Liver (tissue), 8 donors: ENCODE measurements at regions not wholly inside any gene's neighbourhood (a gene's known extent, or its start where the extent isn't known, plus 50 kb on each side); places are given as distances from the start of the nearest gene placed in this dataset.

Experiments
- DNase-seq: peaks from one replicate; pipeline ENCODE4 v3.0.0-alpha.2; 2017; ENCODE audit warnings: low spot score
- H3K27ac ChIP-seq, 2 donors: one replicate each; pipeline ENCODE4 v1.7.0; 2013; ENCODE audit warnings: inconsistent platforms in 2 of 2, low read length in 2 of 2, control low read depth in 1 of 2, low read depth in 1 of 2, mild to moderate bottlenecking in 1 of 2
- H3K27me3 ChIP-seq, 4 donors: one replicate each; pipeline versions ENCODE4 v1.6.1 to v1.7.0; 2013; ENCODE audit warnings: low read length in 3 of 4, inconsistent platforms in 1 of 4, mild to moderate bottlenecking in 1 of 4, moderate library complexity in 1 of 4; ENCODE audit not compliant: control insufficient read depth in 4 of 4, insufficient read depth in 4 of 4
- H3K36me3 ChIP-seq, 4 donors: one replicate each; pipeline versions ENCODE4 v1.6.1 to v1.7.0; 2013; ENCODE audit warnings: low read length in 3 of 4, mild to moderate bottlenecking in 3 of 4, low read depth in 1 of 4, moderate library complexity in 1 of 4; ENCODE audit not compliant: control insufficient read depth in 4 of 4, insufficient read depth in 3 of 4
- H3K4me1 ChIP-seq, 4 donors: one replicate each; pipeline versions ENCODE4 v1.6.1 to v1.7.0; 2013; ENCODE audit warnings: low read length in 3 of 4, mild to moderate bottlenecking in 3 of 4, moderate library complexity in 1 of 4; ENCODE audit not compliant: control insufficient read depth in 4 of 4, insufficient read depth in 4 of 4
- H3K4me3 ChIP-seq, 3 donors: one replicate each; pipeline versions ENCODE4 v1.6.1 to v1.7.0; 2013; ENCODE audit warnings: low read length in 3 of 3, control low read depth in 1 of 3, low read depth in 1 of 3, mild to moderate bottlenecking in 1 of 3
- H3K9ac ChIP-seq, 2 donors: one replicate each; pipeline ENCODE4 v1.7.0; 2013; ENCODE audit warnings: low read length in 2 of 2, mild to moderate bottlenecking in 2 of 2, moderate library complexity in 2 of 2, control low read depth in 1 of 2, low read depth in 1 of 2
- H3K9me3 ChIP-seq, 4 donors: one replicate each; pipeline versions ENCODE4 v1.6.1 to v1.7.0; 2013; ENCODE audit warnings: low read length in 3 of 4; ENCODE audit not compliant: control insufficient read depth in 4 of 4
- EGR1 ChIP-seq, 2 donors: IDR thresholded peaks; 2 replicates each; pipeline ENCODE4 v1.6.1; 2016 to 2018; ENCODE audit warnings: antibody characterized with exemption in 2 of 2, low read depth in 2 of 2
- FOXA1 ChIP-seq: IDR thresholded peaks from 2 replicates; pipeline ENCODE4 v1.6.1; 2016; ENCODE audit warnings: antibody characterized with exemption
- FOXA2 ChIP-seq: IDR thresholded peaks from 2 replicates; pipeline ENCODE4 v1.6.1; 2016; ENCODE audit warnings: antibody characterized with exemption
- GABPA ChIP-seq, 2 donors: IDR thresholded peaks in 1 of 2; conservative IDR thresholded peaks in 1 of 2; 2 replicates each; pipeline ENCODE4 v1.6.1; 2016; ENCODE audit warnings: antibody characterized with exemption in 2 of 2, mild to moderate bottlenecking in 1 of 2, moderate library complexity in 1 of 2
- HNF4A ChIP-seq, 2 donors: conservative IDR thresholded peaks; 2 replicates each; pipeline ENCODE4 v1.6.1; 2016; ENCODE audit warnings: antibody characterized with exemption in 2 of 2, mild to moderate bottlenecking in 2 of 2
- HNF4G ChIP-seq: IDR thresholded peaks from 2 replicates; pipeline ENCODE4 v1.6.1; 2016; ENCODE audit warnings: antibody characterized with exemption
- JUND ChIP-seq, 2 donors: IDR thresholded peaks; 2 replicates each; pipeline ENCODE4 v1.6.1; 2016; ENCODE audit warnings: antibody characterized with exemption in 2 of 2
- NR2F2 ChIP-seq: IDR thresholded peaks from 2 replicates; pipeline ENCODE4 v1.6.1; 2016; ENCODE audit warnings: antibody characterized with exemption
- RAD21 ChIP-seq, 2 donors: IDR thresholded peaks; 2 replicates each; pipeline ENCODE4 v1.6.1; 2016; ENCODE audit warnings: antibody characterized with exemption in 2 of 2, mild to moderate bottlenecking in 2 of 2
- REST ChIP-seq: IDR thresholded peaks from 2 replicates; pipeline ENCODE4 v1.6.1; 2016; ENCODE audit warnings: antibody characterized with exemption, mild to moderate bottlenecking
- RXRA ChIP-seq, 2 donors: IDR thresholded peaks; 2 replicates each; pipeline ENCODE4 v1.6.1; 2017 to 2018; ENCODE audit warnings: antibody characterized with exemption in 2 of 2, mild to moderate bottlenecking in 1 of 2
- SP1 ChIP-seq: IDR thresholded peaks from 2 replicates; pipeline ENCODE4 v1.6.1; 2018; ENCODE audit warnings: antibody characterized with exemption, mild to moderate bottlenecking
- TAF1 ChIP-seq: conservative IDR thresholded peaks from 2 replicates; pipeline ENCODE4 v1.6.1; 2016; ENCODE audit warnings: antibody characterized with exemption, mild to moderate bottlenecking
- YY1 ChIP-seq: IDR thresholded peaks from 2 replicates; pipeline ENCODE4 v1.6.1; 2016; ENCODE audit warnings: antibody characterized with exemption, mild to moderate bottlenecking
- ZBTB33 ChIP-seq: IDR thresholded peaks from 2 replicates; pipeline ENCODE4 v1.6.1; 2016; ENCODE audit warnings: antibody characterized with exemption
- WGBS: extraction: QIAGEN DNeasy Blood & Tissue Kit; methylation state at CpG from one replicate; pipeline ENCODE4 v1.1.7; 2013; 5-methylcytosine and 5-hydroxymethylcytosine counted together
- TF ChIP-seq, protein P1 (sequence below): IDR thresholded peaks from 2 replicates; pipeline ENCODE4 v1.6.1; 2016; ENCODE audit warnings: antibody characterized with exemption
- TF ChIP-seq, protein P2 (sequence below): fragments of 150-350 bp; IDR thresholded peaks from 2 replicates; pipeline ENCODE4 v1.5.1; 2017; ENCODE audit warnings: improper control_type of control experiment, low read depth, low read length; ENCODE audit not compliant: missing input control
- TF ChIP-seq, protein P3 (sequence below): IDR thresholded peaks from 2 replicates; pipeline ENCODE4 v1.6.1; 2016; ENCODE audit warnings: antibody characterized with exemption
- donor health status: healthy.
- donor health status: healthy.
- donor health status: healthy.
- donor health status: healthy.
- donor health status: healthy.

- Histone ChIP-seq H3K4me3 (no peak overlapping the region), H3K36me3 (no peaks in the 10 kb centered on the region), H3K4me1 (peaks cover 7 to 40% (median 22%) of the 10 kb centered on the region in 4 donors), H3K9me3 (no peaks in the 10 kb centered on the region), H3K27ac (no peak overlapping the region), H3K9ac (no peak overlapping the region), H3K27me3 (no peaks in the 10 kb centered on the region)
- DNase-seq, result no peak
- no peak for TF ChIP-seq REST
- TF ChIP-seq NR2F2, result no peak
- TF ChIP-seq HNF4G, result no peak
- TF ChIP-seq TAF1, result no peak
- no peak for TF ChIP-seq GABPA (IDR thresholded peaks at IDR 0.05 in 1 of 2, conservative IDR thresholded peaks at IDR 0.05 in 1 of 2)
- TF ChIP-seq ZBTB33, result no peak
- TF ChIP-seq FOXA2, result no peak
- no peak for TF ChIP-seq YY1
- TF ChIP-seq EGR1 (IDR thresholded peaks at IDR 0.05; ENCODE audit: low read depth in 2 of 2), result no peak
- TF ChIP-seq RAD21 (IDR thresholded peaks at IDR 0.05), result no peak
- TF ChIP-seq RXRA (IDR thresholded peaks at IDR 0.05), result no peak
- TF ChIP-seq, protein P1, sequence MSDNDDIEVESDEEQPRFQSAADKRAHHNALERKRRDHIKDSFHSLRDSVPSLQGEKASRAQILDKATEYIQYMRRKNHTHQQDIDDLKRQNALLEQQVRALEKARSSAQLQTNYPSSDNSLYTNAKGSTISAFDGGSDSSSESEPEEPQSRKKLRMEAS, result no peak
- TF ChIP-seq SP1, result no peak
- no peak for TF ChIP-seq HNF4A (conservative IDR thresholded peaks at IDR 0.05)
- TF ChIP-seq, protein P2, sequence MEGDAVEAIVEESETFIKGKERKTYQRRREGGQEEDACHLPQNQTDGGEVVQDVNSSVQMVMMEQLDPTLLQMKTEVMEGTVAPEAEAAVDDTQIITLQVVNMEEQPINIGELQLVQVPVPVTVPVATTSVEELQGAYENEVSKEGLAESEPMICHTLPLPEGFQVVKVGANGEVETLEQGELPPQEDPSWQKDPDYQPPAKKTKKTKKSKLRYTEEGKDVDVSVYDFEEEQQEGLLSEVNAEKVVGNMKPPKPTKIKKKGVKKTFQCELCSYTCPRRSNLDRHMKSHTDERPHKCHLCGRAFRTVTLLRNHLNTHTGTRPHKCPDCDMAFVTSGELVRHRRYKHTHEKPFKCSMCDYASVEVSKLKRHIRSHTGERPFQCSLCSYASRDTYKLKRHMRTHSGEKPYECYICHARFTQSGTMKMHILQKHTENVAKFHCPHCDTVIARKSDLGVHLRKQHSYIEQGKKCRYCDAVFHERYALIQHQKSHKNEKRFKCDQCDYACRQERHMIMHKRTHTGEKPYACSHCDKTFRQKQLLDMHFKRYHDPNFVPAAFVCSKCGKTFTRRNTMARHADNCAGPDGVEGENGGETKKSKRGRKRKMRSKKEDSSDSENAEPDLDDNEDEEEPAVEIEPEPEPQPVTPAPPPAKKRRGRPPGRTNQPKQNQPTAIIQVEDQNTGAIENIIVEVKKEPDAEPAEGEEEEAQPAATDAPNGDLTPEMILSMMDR, result no peak
- TF ChIP-seq, protein P3, sequence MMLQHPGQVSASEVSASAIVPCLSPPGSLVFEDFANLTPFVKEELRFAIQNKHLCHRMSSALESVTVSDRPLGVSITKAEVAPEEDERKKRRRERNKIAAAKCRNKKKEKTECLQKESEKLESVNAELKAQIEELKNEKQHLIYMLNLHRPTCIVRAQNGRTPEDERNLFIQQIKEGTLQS, result no peak
- 94% methylated on average over 1 of the region's 1 CpG for WGBS
These were observed 77.3 kb downstream of the EDN1 start for GRCh38 chr6:12367412-12367811.

DNA sequence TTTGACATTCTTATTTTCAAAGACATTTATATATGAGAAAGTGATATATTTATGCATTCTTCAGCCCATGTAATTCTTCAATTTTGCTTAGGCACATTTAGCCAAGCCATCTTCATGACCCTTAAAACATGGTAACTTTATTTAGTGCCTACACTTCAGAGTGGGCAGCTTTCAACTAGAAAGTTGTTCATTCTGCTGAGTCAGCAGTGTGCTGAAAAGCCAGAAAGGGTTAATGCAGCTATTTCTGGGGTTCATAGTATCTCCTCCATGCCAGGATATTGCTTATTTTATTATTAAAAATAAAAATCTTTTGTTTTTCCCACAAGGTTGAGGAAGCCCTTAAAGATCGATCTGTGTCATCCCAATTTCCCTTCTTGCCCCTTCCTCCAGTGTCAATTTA is 79.2 kb downstream of the EDN1 start:
- Histone ChIP-seq H3K4me1 (peaks cover 8 to 28% (median 19%) of the 10 kb centered on the region in 4 donors), H3K36me3 (no peaks in the 10 kb centered on the region), H3K4me3 (no peak overlapping the region), H3K9me3 (no peaks in the 10 kb centered on the region), H3K27ac (no peak overlapping the region), H3K27me3 (no peaks in the 10 kb centered on the region), H3K9ac (no peak overlapping the region)
- WGBS, result 81% methylated on average over 1 of the region's 1 CpG
- no peak for DNase-seq
- TF ChIP-seq, protein P1, result no peak
- no peak for TF ChIP-seq JUND (IDR thresholded peaks at IDR 0.05)
- TF ChIP-seq HNF4A (conservative IDR thresholded peaks at IDR 0.05), result no peak
- no peak for TF ChIP-seq REST
- no peak for TF ChIP-seq GABPA (IDR thresholded peaks at IDR 0.05 in 1 of 2, conservative IDR thresholded peaks at IDR 0.05 in 1 of 2)
- TF ChIP-seq FOXA1, result no peak
- TF ChIP-seq RXRA (IDR thresholded peaks at IDR 0.05), result no peak
- no peak for TF ChIP-seq FOXA2
- no peak for TF ChIP-seq SP1
- no peak for TF ChIP-seq HNF4G
- TF ChIP-seq, protein P3, result no peak
- TF ChIP-seq EGR1 (IDR thresholded peaks at IDR 0.05; ENCODE audit: low read depth in 2 of 2), result no peak
